RKO (cell line): ENCODE measurements at regions not wholly inside any gene's neighbourhood (a gene's known extent, or its start where the extent isn't known, plus 50 kb on each side); places are given as distances from the start of the nearest gene placed in this dataset.
"Not testable (repeated sequence)": the region's sequence is repeated elsewhere in the genome, so short reads cannot be mapped to it uniquely, and the experiment has no call there.

Experiments used
- DNase-seq: peaks from one replicate; pipeline ENCODE4 v3.0.0-alpha.2; 2016; ENCODE audit warnings: low spot score

- DNase-seq, result no peak
Measured at GRCh38 chr20:30484009-30484748, 773.3 kb upstream of the DEFB115 start.

DNA sequence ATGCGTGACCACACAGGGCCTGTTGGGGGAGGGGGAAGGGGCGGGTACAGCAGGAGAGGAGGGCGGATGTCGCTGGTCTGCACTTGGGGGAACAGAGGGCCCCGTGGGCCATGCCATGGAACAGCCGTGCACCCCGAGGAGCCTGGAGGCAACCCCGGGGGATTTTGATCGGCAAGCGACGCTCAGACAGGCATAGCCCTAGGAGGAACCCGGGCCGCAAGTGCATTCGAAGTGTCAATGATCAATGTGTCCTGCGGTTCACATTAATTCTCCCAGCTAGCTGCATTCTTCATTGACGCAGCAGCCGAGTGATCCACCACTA lies 772.8 kb upstream of the DEFB115 start:
- no peak for DNase-seq

GRCh38 chr20:30485331-30486102 lies 771.9 kb upstream of the DEFB115 start:
- no peak for DNase-seq

DNA sequence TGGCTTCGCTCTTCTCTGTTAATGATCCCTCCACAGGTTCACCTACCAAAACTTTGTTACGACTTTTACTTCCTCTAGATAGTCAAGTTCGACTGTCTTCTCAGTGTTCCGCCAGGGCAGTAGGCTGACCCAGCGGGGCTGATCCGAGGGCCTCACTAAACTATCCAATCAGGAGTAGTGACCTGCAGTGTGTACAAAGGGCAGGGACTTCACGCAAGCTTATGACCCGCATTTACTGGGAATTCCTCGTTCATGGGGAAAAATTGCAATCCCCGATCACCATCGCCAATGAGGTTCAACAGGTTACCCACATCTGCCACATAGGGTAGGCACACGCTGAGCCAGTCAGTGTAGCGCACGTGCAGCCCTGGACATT lies 771.4 kb upstream of the DEFB115 start:
- DNase-seq, result no peak

DNA sequence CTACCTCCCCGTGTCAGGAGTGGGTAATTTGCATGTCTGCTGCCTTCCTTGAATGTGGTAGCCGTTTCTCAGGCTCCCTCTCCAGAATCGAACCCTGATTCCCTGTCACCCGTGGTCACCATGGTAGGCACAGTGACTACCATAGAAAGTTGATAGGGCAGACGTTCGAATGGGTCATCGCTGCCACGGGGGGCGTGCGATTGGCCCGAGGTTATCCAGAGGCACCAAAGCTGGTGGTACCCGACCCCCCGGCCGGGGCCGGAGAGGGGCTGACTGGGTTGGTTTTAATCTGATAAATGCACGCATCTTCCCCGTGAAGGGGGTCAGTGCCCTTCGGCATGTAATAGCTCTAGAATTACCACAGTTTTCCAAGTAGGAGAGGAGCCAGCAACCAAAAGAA lies 770.0 kb upstream of the DEFB115 start:
- not testable (repeated sequence) for DNase-seq

DNA sequence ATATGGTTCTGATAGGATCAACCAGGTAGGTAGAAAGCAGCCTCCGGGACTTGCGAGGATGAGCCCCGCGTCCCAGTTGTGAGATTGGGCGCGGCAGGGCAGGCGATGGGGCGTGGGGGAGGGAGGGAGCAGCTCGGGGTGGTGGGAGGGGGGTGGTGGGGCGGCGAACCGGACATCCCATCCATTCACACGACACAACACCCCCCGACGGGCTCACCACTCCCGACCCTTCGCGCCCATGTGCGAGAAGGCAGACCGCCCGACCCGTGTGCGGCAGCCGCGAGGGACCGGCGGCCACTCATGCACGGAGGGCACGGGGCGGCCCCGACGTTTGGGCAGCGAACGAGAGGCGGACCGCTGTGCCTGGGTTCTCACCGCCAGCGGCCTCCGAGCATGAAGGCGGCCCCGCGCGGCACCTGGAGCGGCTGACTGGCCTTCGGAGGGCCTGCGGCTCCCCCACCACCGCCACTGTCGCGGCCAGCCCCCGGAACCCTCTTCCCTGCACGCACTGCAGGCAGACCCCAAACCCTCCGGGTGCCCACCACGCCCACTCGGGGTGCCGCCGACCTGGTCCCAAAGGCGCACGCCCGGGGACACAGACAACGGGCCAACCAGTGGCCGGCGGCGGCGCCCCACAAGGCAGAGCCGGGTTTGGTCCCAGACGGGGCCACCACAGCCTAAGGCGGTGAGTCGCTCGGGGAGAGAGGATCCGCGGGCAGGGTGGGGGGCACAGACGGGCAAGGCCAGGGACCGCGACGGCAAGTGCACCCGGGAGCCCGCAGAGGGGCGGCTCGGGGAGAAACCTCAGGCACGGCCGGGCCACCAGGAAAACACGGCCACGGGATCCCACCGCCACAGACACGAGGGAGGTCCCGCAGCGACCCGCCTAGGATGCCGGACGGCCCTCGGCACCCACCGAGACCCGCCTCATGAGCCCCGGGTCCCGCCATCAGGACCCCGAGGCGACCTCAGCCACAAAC lies 769.2 kb upstream of the DEFB115 start:
- no peak for DNase-seq

DNA sequence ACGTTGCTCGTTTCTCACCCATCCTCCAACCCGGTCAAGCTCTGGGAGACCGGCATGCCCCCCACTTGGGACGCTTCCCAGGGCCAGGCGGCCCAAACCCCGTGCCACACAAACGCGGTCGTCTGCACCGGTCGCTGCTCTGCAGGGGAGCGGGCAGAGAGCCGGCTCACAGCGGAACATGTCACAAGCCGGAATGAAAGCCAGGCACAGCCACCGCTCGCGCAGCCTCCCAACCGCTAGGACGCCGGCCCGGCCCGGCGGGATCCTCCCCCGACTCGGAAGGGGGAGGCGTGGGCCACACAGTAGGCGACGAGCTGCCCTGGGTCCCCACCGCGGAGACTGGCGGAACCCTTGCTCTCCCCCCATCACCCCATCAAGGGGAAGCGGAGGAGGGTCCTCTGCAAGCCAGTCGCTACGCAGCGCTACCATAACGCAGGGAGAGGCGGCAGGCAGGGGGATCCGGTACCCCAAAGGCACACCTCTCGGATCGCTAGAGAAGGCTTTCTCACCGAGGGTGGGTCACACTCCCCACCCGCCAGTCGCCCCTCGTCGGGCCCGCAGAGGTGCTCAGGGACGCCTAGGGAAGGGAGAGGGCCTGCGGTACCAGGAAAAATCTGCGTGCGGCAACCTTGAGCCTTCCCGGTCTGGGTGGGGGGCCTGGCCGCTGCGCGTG lies 768.4 kb upstream of the DEFB115 start:
- no peak for DNase-seq

- no peak for DNase-seq
Measured at GRCh38 chr20:30489614-30490003, 767.9 kb upstream of the DEFB115 start.

DNA sequence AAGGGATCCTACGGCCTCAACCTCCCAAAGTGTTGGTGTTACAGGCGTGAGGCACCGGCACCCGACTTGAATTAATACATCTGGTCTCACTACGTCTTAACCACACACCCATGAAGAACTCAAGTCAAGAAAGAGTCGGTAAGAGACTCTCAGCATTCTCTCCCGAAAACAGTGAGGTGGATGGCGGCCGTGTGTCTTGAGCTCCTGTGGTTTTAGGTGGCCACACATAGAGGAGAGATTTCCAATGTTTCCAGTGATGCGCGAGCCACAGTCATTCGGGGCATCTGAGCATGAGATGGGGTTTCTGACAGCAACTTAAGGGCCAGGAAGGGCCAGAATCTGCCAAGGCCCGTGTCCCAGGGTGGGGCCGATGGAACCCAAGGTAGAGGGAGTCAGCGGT lies 766.4 kb upstream of the DEFB115 start:
- DNase-seq, result no peak

DNA sequence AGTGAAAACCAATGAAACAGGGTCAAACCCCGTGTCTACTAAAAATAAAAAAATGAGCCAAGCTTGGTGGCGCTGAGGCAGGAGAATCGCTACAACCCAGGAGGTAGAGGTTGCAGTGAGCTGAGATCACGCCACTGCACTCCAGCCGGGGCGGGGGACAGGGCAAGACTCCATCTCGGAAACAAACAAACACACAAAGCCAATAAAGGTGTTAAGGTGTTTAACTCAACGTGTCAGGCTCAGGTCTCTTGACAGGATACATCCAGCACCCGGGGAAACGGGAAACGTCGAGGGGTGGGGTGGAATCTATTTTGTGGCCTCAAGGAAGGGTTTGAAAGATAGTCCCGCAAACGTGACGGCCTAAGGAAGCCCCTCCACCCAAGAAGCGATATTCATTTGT lies 760.8 kb upstream of the DEFB115 start:
- DNase-seq, result not testable (repeated sequence)

GRCh38 chr20:30497191-30497590 lies 760.3 kb upstream of the DEFB115 start:
- not testable (repeated sequence) for DNase-seq

DNA sequence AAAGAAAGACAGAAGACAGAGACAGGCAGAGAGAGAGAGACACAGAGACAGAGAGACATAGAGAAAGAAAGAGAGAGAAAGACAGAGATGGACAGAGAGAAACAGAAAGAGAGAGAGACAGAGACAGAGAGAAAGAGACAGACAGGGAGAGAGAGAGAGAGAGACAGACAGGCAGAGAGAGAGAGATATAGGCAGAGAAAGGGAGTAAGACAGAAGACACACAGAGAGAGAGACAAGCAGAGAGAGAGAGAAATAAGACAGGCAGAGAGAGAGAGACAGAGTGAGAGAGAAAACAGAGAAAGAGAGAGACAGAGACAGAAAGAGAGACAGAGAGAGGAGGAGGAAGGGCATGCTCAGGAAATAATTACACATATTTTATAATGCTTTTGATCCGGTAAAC lies 758.3 kb upstream of the DEFB115 start:
- DNase-seq, result no peak

GRCh38 chr20:30499716-30500446 lies 757.6 kb upstream of the DEFB115 start:
- not testable (repeated sequence) for DNase-seq

GRCh38 chr20:30500447-30500820 lies 757.0 kb upstream of the DEFB115 start:
- not testable (repeated sequence) for DNase-seq

DNA sequence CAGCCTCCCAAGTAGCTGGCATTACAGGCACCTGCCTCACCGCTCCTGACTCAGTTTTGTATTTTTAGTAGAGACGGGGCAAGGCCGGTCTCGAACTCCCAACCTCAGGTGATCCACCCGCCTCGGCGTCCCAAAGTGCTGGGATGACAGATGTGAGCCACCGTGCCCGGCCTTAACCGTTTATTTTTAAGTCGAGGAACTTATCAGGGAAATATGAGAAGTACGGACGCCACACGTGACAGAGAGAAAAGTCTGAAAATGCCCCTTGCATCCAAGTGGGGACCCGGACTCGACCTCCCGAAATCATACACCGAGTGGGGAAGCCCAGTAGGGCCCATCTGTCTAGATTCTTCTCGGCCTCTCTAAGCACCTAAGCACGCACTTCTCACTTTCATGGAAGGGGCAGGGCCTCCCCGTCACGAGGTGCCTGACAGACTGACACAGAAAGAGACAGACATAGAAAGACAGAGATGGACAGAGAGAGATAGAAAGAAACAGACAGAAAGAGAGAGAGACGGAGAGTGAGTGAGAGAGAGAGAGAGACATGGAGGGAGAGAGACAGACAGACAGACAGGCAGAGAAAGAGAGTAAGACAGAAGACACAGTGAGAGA lies 756.5 kb upstream of the DEFB115 start:
- DNase-seq, result no peak

DNA sequence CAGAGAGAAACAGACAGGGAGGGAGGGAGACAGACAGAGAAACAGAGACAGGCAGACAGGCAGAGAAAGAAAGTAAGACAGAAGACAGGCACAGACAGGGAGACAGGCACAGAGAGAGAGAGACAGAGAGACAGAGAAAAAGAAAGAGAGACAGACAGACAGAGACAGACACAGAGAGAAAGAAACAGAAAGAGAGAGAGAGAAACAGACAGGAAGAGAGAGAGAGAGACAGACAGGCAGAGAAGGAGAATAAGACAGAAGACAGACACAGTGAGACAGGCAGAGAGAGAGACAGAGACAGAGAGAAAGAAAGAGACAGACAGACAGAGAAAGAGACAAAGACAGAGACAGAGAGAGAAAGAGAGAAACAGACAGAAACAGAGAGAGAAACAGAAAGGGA lies 754.8 kb upstream of the DEFB115 start:
- no peak for DNase-seq

DNA sequence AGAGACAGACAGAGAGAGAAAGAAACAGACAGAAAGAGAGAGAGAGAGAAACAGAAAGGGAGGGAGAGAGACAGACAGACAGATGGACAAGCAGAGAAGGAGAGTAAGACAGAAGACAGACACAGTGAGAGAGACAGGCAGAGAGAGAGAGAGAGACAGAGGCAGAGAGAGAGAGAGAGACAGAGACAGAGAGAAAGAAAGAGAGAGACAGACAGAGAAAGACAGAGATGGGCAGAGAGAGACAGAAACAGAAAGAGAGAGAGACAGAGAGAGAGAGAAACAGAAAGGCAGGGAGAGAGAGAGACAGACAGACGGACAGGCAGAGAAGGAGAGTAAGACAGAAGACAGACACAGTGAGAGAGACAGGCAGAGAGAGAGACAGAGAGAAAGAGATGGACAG lies 754.3 kb upstream of the DEFB115 start:
- DNase-seq, result not testable (repeated sequence)

DNA sequence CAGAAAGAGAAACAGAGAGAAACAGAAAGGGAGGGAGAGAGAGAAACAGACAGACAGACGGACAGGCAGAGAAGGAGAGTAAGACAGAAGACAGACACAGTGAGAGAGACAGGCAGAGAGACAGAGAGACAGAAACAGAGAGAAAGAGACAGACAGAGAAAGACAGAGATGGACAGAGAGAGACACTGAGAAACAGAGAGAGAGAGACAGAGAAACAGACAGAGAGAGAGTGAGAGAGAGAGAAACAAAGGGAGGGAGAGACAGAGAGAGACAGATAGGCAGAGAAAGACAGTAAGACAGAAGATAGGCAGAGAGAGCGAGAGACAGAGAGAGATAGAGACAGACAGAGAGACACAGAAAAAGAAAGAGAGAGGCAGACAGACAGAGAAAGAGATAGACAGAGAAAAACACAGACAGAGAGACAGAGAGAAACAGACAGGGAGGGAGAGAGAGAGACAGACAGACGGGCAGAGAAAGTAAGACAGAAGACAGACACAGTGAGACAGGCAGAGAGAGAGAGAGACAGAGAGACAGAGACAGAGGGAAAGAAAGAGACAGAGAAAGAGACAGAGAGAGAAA lies 753.4 kb upstream of the DEFB115 start:
- no peak for DNase-seq

GRCh38 chr20:30505566-30505965 lies 751.9 kb upstream of the DEFB115 start:
- no peak for DNase-seq

GRCh38 chr20:30506100-30506499 lies 751.4 kb upstream of the DEFB115 start:
- no peak for DNase-seq

DNA sequence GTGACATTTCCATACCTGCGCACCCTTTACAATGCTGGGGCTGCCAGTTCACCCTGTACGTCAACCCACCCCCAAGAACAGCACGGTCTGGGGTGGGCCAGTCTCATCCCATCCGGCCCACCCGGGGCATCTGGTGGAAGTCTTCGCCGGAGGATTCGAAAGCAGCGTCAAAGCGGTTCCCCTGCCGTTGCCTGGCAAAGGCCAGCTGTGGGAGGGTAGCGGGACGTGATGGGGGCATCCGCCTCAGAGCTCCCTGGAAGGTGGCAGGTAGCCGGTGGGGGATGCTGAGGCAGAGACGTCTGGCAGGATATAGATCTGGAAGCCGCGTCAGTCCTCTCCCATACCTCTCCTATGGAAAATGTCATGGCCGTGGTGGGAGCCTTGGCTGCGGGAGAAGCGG lies 749.1 kb upstream of the DEFB115 start:
- DNase-seq, result not testable (repeated sequence)
